Smooth muscle cell (in vitro differentiated cells): ENCODE measurements at regions not wholly inside any gene's neighbourhood (a gene's known extent, or its start where the extent isn't known, plus 50 kb on each side); places are given as distances from the start of the nearest gene placed in this dataset.

Source experiments
- DNase-seq: peaks from one replicate; lab custom pipeline; 2025; ENCODE audit not compliant: unreplicated experiment; lab: John Stamatoyannopoulos, UW
- H2AFZ ChIP-seq: fragments of 200-600 bp; sonication (generic); 2 replicates; pipeline ENCODE4 v1.6.0; 2016; ENCODE audit warnings: antibody characterized with exemption, low read depth, mild to moderate bottlenecking
- H3F3A ChIP-seq: fragments of 200-600 bp; sonication (generic); 2 replicates; pipeline ENCODE4 v1.6.0; 2017; ENCODE audit warnings: antibody characterized with exemption, low read depth
- H3K27ac ChIP-seq: fragments of 200-600 bp; sonication (generic); 2 replicates; pipeline ENCODE4 v1.5.1; 2016; ENCODE audit warnings: low read depth, mild to moderate bottlenecking
- H3K27me3 ChIP-seq: fragments of 200-600 bp; sonication (generic); 2 replicates; pipeline ENCODE4 v1.6.1; 2016; ENCODE audit warnings: low read depth, mild to moderate bottlenecking
- H3K36me3 ChIP-seq: fragments of 200-600 bp; sonication (generic); 2 replicates; pipeline ENCODE4 v1.5.1; 2016; ENCODE audit warnings: low read depth
- H3K4me1 ChIP-seq: fragments of 200-600 bp; sonication (generic); 2 replicates; pipeline ENCODE4 v1.5.1; 2016; ENCODE audit warnings: low read depth
- H3K4me2 ChIP-seq: fragments of 200-600 bp; sonication (generic); 2 replicates; pipeline ENCODE4 v1.6.0; 2016; ENCODE audit warnings: mild to moderate bottlenecking
- H3K4me3 ChIP-seq: fragments of 200-600 bp; sonication (generic); 2 replicates; pipeline ENCODE4 v1.5.1; 2016; ENCODE audit warnings: mild to moderate bottlenecking
- H3K79me2 ChIP-seq: fragments of 200-600 bp; sonication (generic); 2 replicates; pipeline ENCODE4 v1.6.0; 2016; ENCODE audit warnings: low read depth, mild to moderate bottlenecking
- H3K9ac ChIP-seq: fragments of 200-600 bp; sonication (generic); 2 replicates; pipeline ENCODE4 v1.6.0; 2016; ENCODE audit warnings: low read depth
- H3K9me3 ChIP-seq: fragments of 200-600 bp; sonication (generic); replicated peaks from 2 replicates; pipeline ENCODE4 v1.5.1; 2016; ENCODE audit warnings: low read depth
- H4K20me1 ChIP-seq: fragments of 200-600 bp; sonication (generic); 2 replicates; pipeline ENCODE4 v1.6.0; 2016; ENCODE audit warnings: low read depth
- CTCF ChIP-seq: fragments of 200-600 bp; sonication (generic); IDR thresholded peaks from 2 replicates; pipeline ENCODE4 v1.5.1; 2017; ENCODE audit warnings: borderline replicate concordance, mild to moderate bottlenecking, antibody characterized with exemption; ENCODE audit not compliant: insufficient read depth, poor library complexity, severe bottlenecking
- WGBS: methylation state at CpG from one replicate; pipeline ENCODE4 v1.1.7; 2016; ENCODE audit warnings: low lambda C conversion rate; 5-methylcytosine and 5-hydroxymethylcytosine counted together

GRCh38 chrX:39772057-39772832 is 325.5 kb downstream of the BCOR start:
- H4K20me1 ChIP-seq: no peaks in the 10 kb centered on the region
- no peaks in the 10 kb centered on the region for H3K79me2 ChIP-seq
- H3K36me3 ChIP-seq: no peaks in the 10 kb centered on the region
- peak overlapping the region; percentile 34 for H2AFZ ChIP-seq
- H3K4me1 ChIP-seq: peaks cover 13% of the 10 kb centered on the region
- WGBS: 4% methylated on average over 21 of the region's 21 CpGs
- peak; percentile 15 for DNase-seq
- no peak overlapping the region for H3K9ac ChIP-seq
- no peak for TF ChIP-seq CTCF
- peaks cover 30% of the 10 kb centered on the region for H3F3A ChIP-seq
- H3K27ac ChIP-seq: peak overlapping the region; percentile 77
- no peaks in the 10 kb centered on the region for H3K9me3 ChIP-seq
- no peak overlapping the region for H3K4me3 ChIP-seq
- peak overlapping the region; percentile 72 for H3K4me2 ChIP-seq
- H3K27me3 ChIP-seq: no peaks in the 10 kb centered on the region

GRCh38 chrX:39773150-39773549 is 324.6 kb downstream of the BCOR start:
- no peak overlapping the region for H2AFZ ChIP-seq
- peaks cover 13% of the 10 kb centered on the region for H3K4me1 ChIP-seq
- H3K4me2 ChIP-seq: no peak overlapping the region
- H3K4me3 ChIP-seq: no peak overlapping the region
- H3K36me3 ChIP-seq: no peaks in the 10 kb centered on the region
- WGBS: 52% methylated on average over 3 of the region's 3 CpGs
- H3K9ac ChIP-seq: no peak overlapping the region
- no peak for TF ChIP-seq CTCF
- H3K9me3 ChIP-seq: no peaks in the 10 kb centered on the region
- peak overlapping the region; percentile 20 for H3K27ac ChIP-seq
- H3K27me3 ChIP-seq: no peaks in the 10 kb centered on the region
- H4K20me1 ChIP-seq: no peaks in the 10 kb centered on the region
- no peak for DNase-seq
- H3F3A ChIP-seq: peaks cover 30% of the 10 kb centered on the region
- no peaks in the 10 kb centered on the region for H3K79me2 ChIP-seq

GRCh38 chrX:39773923-39774773 is 323.6 kb downstream of the BCOR start:
- H4K20me1 ChIP-seq: no peaks in the 10 kb centered on the region
- no peak for DNase-seq
- no peak overlapping the region for H3K4me3 ChIP-seq
- TF ChIP-seq CTCF: no peak
- H3K36me3 ChIP-seq: no peaks in the 10 kb centered on the region
- H3F3A ChIP-seq: peaks cover 30% of the 10 kb centered on the region
- peaks cover 13% of the 10 kb centered on the region for H3K4me1 ChIP-seq
- no peaks in the 10 kb centered on the region for H3K79me2 ChIP-seq
- peak overlapping the region; percentile 73 for H3K27ac ChIP-seq
- peak overlapping the region; percentile 56 for H3K4me2 ChIP-seq
- no peak overlapping the region for H2AFZ ChIP-seq
- WGBS: 37% methylated on average over 19 of the region's 19 CpGs
- no peaks in the 10 kb centered on the region for H3K9me3 ChIP-seq
- H3K9ac ChIP-seq: no peak overlapping the region
- no peaks in the 10 kb centered on the region for H3K27me3 ChIP-seq
